ENCODE measurements at regions not wholly inside any gene's neighbourhood (a gene's known extent, or its start where the extent isn't known, plus 50 kb on each side); places are given as distances from the start of the nearest gene placed in this dataset.

DNA sequence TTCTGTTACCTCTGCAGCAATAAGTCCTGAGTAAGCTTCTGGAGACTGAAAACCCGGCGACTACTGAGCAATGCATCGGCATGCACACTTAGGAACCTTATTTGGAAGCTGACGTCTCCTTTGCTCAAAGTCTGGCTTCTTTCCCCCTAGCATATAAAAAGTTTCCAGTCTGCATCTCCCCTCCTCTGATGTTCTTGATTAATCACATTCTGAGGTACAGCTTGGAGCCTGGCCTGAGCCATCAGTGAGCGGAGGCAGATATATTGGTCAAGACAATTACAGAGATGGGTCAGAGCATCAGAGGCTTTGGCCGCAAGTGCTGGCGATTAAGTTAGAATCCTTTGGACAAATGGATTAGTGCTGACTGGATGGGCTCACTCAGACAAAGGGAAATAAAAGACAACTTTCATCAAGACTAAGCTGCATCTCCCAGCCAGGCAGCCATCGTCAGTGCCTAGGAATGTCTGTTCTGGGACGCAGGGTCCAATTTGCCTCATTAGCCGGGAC lies 140.7 kb downstream of the MTX3 start:
- TF ChIP-seq, protein P1, sequence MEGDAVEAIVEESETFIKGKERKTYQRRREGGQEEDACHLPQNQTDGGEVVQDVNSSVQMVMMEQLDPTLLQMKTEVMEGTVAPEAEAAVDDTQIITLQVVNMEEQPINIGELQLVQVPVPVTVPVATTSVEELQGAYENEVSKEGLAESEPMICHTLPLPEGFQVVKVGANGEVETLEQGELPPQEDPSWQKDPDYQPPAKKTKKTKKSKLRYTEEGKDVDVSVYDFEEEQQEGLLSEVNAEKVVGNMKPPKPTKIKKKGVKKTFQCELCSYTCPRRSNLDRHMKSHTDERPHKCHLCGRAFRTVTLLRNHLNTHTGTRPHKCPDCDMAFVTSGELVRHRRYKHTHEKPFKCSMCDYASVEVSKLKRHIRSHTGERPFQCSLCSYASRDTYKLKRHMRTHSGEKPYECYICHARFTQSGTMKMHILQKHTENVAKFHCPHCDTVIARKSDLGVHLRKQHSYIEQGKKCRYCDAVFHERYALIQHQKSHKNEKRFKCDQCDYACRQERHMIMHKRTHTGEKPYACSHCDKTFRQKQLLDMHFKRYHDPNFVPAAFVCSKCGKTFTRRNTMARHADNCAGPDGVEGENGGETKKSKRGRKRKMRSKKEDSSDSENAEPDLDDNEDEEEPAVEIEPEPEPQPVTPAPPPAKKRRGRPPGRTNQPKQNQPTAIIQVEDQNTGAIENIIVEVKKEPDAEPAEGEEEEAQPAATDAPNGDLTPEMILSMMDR (conservative IDR thresholded peaks at IDR 0.05; ENCODE audit: low read length) = no peak
- no peak for TF ChIP-seq EZH2phosphoT487 (IDR thresholded peaks at IDR 0.05; ENCODE audit: borderline replicate concordance, low read depth, low read length)

Measured in OCI-LY7 (cell line).